GM12892 (cell line): ENCODE measurements at regions not wholly inside any gene's neighbourhood (a gene's known extent, or its start where the extent isn't known, plus 50 kb on each side); places are given as distances from the start of the nearest gene placed in this dataset.

ENCODE experiments used
- POLR2AphosphoS5 ChIP-seq: IDR thresholded peaks from 2 replicates; pipeline ENCODE4 v1.6.1; 2011; ENCODE audit warnings: low read depth, low read length, control low read depth
- TAF1 ChIP-seq: IDR thresholded peaks from 2 replicates; pipeline ENCODE4 v1.6.1; 2011; ENCODE audit warnings: low read depth, mild to moderate bottlenecking, control low read depth, low read length, borderline replicate concordance

DNA sequence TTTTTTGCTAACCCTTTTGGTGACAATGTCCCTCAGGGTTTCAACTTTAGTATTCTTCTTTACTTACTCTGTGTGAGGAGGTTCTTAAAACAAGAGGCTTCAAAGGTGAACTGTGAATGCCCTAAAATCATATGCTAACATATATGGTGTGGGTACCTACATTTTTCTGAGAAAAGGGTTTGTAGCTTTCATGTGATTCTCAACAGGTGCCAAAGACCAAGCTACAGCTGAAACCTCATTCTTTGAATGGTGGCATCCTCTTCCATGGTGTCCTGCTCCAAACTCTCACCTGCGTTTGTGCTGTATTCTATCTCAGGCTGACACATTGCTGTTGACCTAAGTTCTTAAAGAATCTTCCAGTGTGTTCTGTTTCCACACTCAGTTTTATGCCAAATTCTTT is 177.3 kb downstream of the PRL start:
- TF ChIP-seq POLR2AphosphoS5 (no peak), TAF1 (no peak)
